Uterus (tissue), 2 donors: ENCODE measurements at regions not wholly inside any gene's neighbourhood (a gene's known extent, or its start where the extent isn't known, plus 50 kb on each side); places are given as distances from the start of the nearest gene placed in this dataset.

ENCODE experiments used
- POLR2A ChIP-seq, 2 donors: fragments of 450-650 bp; IDR thresholded peaks; one replicate each; pipeline ENCODE4 v1.6.1; 2016; ENCODE audit warnings: antibody characterized with exemption in 2 of 2, mild to moderate bottlenecking in 1 of 2, moderate library complexity in 1 of 2
- TF ChIP-seq, protein P1 (sequence below), 4 experiments: fragments of 200-600 bp in 2 of 4; fragments of 450-650 bp in 2 of 4; sonication (generic) in 2 of 4; IDR thresholded peaks; one replicate each; pipeline ENCODE4 v1.5.1; 2016 to 2019; ENCODE audit warnings: antibody characterized with exemption in 4 of 4, mild to moderate bottlenecking in 2 of 4, moderate library complexity in 1 of 4

DNA sequence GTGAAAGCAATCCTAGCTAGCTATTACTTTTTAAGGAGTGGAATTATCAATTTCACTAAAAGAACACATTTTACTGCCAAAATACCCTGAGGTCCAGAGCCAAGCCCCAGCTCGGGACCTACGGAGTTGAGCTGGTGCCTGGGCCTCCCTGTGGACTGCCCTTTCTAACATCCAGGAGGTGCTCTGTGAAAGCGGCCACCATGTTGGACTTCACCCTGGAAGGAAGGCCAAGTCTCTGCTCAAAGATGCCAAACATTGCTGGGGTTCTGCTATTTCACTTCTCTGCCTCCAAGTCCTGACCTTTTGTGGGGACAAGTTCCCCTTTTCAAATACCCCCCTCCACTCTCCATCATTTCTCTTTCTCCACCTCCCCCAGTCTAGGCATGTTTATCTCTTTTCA, 498.7 kb upstream of the RAB6C start:
- TF ChIP-seq, protein P1, sequence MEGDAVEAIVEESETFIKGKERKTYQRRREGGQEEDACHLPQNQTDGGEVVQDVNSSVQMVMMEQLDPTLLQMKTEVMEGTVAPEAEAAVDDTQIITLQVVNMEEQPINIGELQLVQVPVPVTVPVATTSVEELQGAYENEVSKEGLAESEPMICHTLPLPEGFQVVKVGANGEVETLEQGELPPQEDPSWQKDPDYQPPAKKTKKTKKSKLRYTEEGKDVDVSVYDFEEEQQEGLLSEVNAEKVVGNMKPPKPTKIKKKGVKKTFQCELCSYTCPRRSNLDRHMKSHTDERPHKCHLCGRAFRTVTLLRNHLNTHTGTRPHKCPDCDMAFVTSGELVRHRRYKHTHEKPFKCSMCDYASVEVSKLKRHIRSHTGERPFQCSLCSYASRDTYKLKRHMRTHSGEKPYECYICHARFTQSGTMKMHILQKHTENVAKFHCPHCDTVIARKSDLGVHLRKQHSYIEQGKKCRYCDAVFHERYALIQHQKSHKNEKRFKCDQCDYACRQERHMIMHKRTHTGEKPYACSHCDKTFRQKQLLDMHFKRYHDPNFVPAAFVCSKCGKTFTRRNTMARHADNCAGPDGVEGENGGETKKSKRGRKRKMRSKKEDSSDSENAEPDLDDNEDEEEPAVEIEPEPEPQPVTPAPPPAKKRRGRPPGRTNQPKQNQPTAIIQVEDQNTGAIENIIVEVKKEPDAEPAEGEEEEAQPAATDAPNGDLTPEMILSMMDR (IDR thresholded peaks at IDR 0.05), result no peak
- no peak for TF ChIP-seq POLR2A (IDR thresholded peaks at IDR 0.05)
